HepG2 (cell line): ENCODE measurements at regions not wholly inside any gene's neighbourhood (a gene's known extent, or its start where the extent isn't known, plus 50 kb on each side); places are given as distances from the start of the nearest gene placed in this dataset.

ENCODE experiments used
- ATAC-seq: fragments of 200-7000 bp; cut with Tn5 transposase; 3 replicates; pipeline ENCODE4 v1.9.1; 2020; ENCODE audit warnings: mild to moderate bottlenecking, moderate library complexity
- BruUV-seq: library from RNA; stranded (reverse); fragments of 400-500 nt; replicated peaks from 2 replicates; lab custom pipeline; 2021; lab: Mats Ljungman, UMichigan
- CTCF ChIA-PET: fragments of 300-600 bp; formaldehyde crosslinking; extraction: SDS; loops from one replicate; lab custom pipeline; 2021; ENCODE audit warnings: low total read pairs, inconsistent platforms, low intra/inter-chr PET ratio; lab: Yijun Ruan, JAX
- POLR2A ChIA-PET: fragments of 350-600 bp; sonication (Branson Sonifier 250); formaldehyde crosslinking; loops from one replicate; lab custom pipeline; 2020; ENCODE audit warnings: antibody characterized with exemption, inconsistent platforms; lab: Yijun Ruan, JAX
- DNase-seq: peaks from one replicate; pipeline ENCODE4 v3.0.0-alpha.2; 2015; ENCODE audit warnings: low spot score
- FAIRE-seq: peaks from 3 replicates; lab custom pipeline; 2011; peaks lifted over from hg19 to GRCh38; lab: Jason Lieb, UNC
- H2AFZ ChIP-seq: one replicate; pipeline ENCODE4 v1.6.1; 2011; ENCODE audit warnings: low read length, inconsistent platforms
- H3K27ac ChIP-seq: fragments of 300-600 bp; 3 replicates; pipeline ENCODE4 v1.8.0; 2011; ENCODE audit warnings: mixed run types, mild to moderate bottlenecking, mixed read lengths, low read length, inconsistent platforms; ENCODE audit not compliant: insufficient read depth; ENCODE audit errors: extremely low read length
- H3K27me3 ChIP-seq, 2 experiments: fragments of 200-600 bp in 1 of 2; 2 replicates in 1 of 2; 3 replicates in 1 of 2; pipeline versions ENCODE4 v1.6.0 to v1.8.0; 2011; ENCODE audit warnings: low read length in 2 of 2, mild to moderate bottlenecking in 2 of 2, moderate library complexity in 2 of 2, inconsistent platforms in 1 of 2; ENCODE audit not compliant: insufficient read depth in 2 of 2, control insufficient read depth in 1 of 2
- H3K36me3 ChIP-seq, 2 experiments: fragments of 200-600 bp in 1 of 2; replicated peaks in 1 of 2; 2 replicates in 1 of 2; 3 replicates in 1 of 2; pipeline versions ENCODE4 v1.5.1 to v1.8.0; 2011; ENCODE audit warnings: low read length in 2 of 2, inconsistent platforms in 1 of 2; ENCODE audit not compliant: insufficient read depth in 2 of 2, control insufficient read depth in 1 of 2
- H3K4me1 ChIP-seq: 2 replicates; pipeline ENCODE4 v1.5.1; 2012; ENCODE audit warnings: low read length, inconsistent platforms; ENCODE audit not compliant: insufficient read depth
- H3K4me2 ChIP-seq: 2 replicates; pipeline ENCODE4 v1.6.0; 2011; ENCODE audit warnings: low read depth, low read length, inconsistent platforms
- H3K4me3 ChIP-seq, 3 experiments: fragments of 200-600 bp in 1 of 3; sonication (generic), shearing (Covaris generic) in 1 of 3; replicated peaks in 1 of 3; 2 replicates each; pipeline ENCODE4 v1.5.1; 2011 to 2016; ENCODE audit warnings: low read length in 3 of 3, inconsistent platforms in 2 of 3, low read depth in 2 of 3, mild to moderate bottlenecking in 2 of 3, control low read depth in 1 of 3, mixed read lengths in 1 of 3; ENCODE audit not compliant: insufficient read depth in 1 of 3
- H3K79me2 ChIP-seq: one replicate; pipeline ENCODE4 v1.6.1; 2011; ENCODE audit warnings: low read length, inconsistent platforms; ENCODE audit not compliant: insufficient read depth
- H3K9ac ChIP-seq: 2 replicates; pipeline ENCODE4 v1.6.0; 2011; ENCODE audit warnings: mild to moderate bottlenecking, low read depth, low read length, inconsistent platforms; ENCODE audit not compliant: insufficient read depth
- H3K9me3 ChIP-seq: 2 replicates; pipeline ENCODE4 v1.5.1; 2012; ENCODE audit warnings: mild to moderate bottlenecking, low read length
- H4K20me1 ChIP-seq: 2 replicates; pipeline ENCODE4 v1.6.0; 2011; ENCODE audit warnings: inconsistent platforms, mild to moderate bottlenecking, low read length, moderate library complexity; ENCODE audit not compliant: insufficient read depth
- ARNT ChIP-seq: fragments of 450-650 bp; IDR thresholded peaks from 2 replicates; pipeline ENCODE4 v1.6.1; 2017
- GFI1 ChIP-seq: sonication (generic); formaldehyde crosslinking; IDR thresholded peaks from 2 replicates; pipeline ENCODE4 v1.5.0; 2020; ENCODE audit warnings: missing genetic modification reagents, mild to moderate bottlenecking, borderline replicate concordance
- HES4 ChIP-seq: sonication (generic); formaldehyde crosslinking; IDR thresholded peaks from 2 replicates; pipeline ENCODE4 v1.9.0; 2021; ENCODE audit warnings: mild to moderate bottlenecking, missing genetic modification reagents, borderline replicate concordance
- ZNF256 ChIP-seq: sonication (generic); formaldehyde crosslinking; conservative IDR thresholded peaks from 2 replicates; pipeline ENCODE4 v1.4.0; 2020; ENCODE audit warnings: missing genetic modification reagents
- ZNF382 ChIP-seq: sonication (generic); formaldehyde crosslinking; IDR thresholded peaks from 2 replicates; pipeline ENCODE4 v1.5.0; 2020; ENCODE audit warnings: missing genetic modification reagents, mild to moderate bottlenecking, borderline replicate concordance
- WGBS: methylation state at CpG from one replicate; pipeline ENCODE4 v1.1.6; 2017; ENCODE audit warnings: low lambda C conversion rate; 5-methylcytosine and 5-hydroxymethylcytosine counted together
- in situ Hi-C: cut with HindIII; loops from 2 replicates; pipeline ENCODE4 v1.10.0; 2017; ENCODE audit warnings: low pct_unique_long_range_greater_than_20kb; ENCODE audit not compliant: extremely low pct_ligation_motif_present
- intact Hi-C: fragments of 100-400 bp; cut with micrococcal nuclease; formaldehyde crosslinking; loops from one replicate; pipeline ENCODE4 v1.10.0; 2022; ENCODE audit not compliant: unreplicated experiment

GRCh38 chrX:19198473-19198872, 76.2 kb upstream of the ADGRG2 start:
- ChIA-PET POLR2A (no interaction called here), CTCF (no interaction called here)
- ATAC-seq: no peak
- in situ Hi-C loops: no loop called here
- H3K79me2 ChIP-seq: no peaks in the 10 kb centered on the region
- no peaks in the 10 kb centered on the region for H3K36me3 ChIP-seq
- no peaks in the 10 kb centered on the region for H4K20me1 ChIP-seq
- no peak overlapping the region for H2AFZ ChIP-seq
- 44% methylated on average over 2 of the region's 2 CpGs for WGBS
- no peak for DNase-seq
- H3K9ac ChIP-seq: no peak overlapping the region
- peaks cover 0 to 9% of the 10 kb centered on the region in 2 experiments; a peak in 2 of 5 replicates for H3K27me3 ChIP-seq
- H3K4me3 ChIP-seq: no peak overlapping the region
- TF ChIP-seq HES4 (CRISPR knock-in tag) (no peak), ZNF256 (CRISPR knock-in tag) (no peak), ARNT (no peak)
- intact Hi-C loops: no loop called here
- no TSS peak for BruUV-seq
- H3K27ac ChIP-seq: no peak overlapping the region
- no peaks in the 10 kb centered on the region for H3K4me1 ChIP-seq
- H3K4me2 ChIP-seq: no peak overlapping the region
- FAIRE-seq: no peak
- H3K9me3 ChIP-seq: no peaks in the 10 kb centered on the region

- Histone ChIP-seq H3K9me3 (no peaks in the 10 kb centered on the region), H3K4me2 (no peak overlapping the region), H3K36me3 (no peaks in the 10 kb centered on the region), H2AFZ (no peak overlapping the region), H3K79me2 (no peaks in the 10 kb centered on the region), H3K4me1 (no peaks in the 10 kb centered on the region), H3K9ac (no peak overlapping the region), H4K20me1 (no peaks in the 10 kb centered on the region), H3K27ac (no peak overlapping the region), H3K4me3 (no peak overlapping the region), H3K27me3 (peaks cover 0 to 4% of the 10 kb centered on the region in 2 experiments; a peak in 1 of 5 replicates)
- no peak for DNase-seq
- no peak for FAIRE-seq
- in situ Hi-C loops (no loop called here), intact Hi-C loops (no loop called here)
- no peak for ATAC-seq
- no CpG with 5 or more reads among the region's 1 CpG for WGBS
- no peak for TF ChIP-seq GFI1 (CRISPR knock-in tag)
- no peak for TF ChIP-seq ZNF382
- no TSS peak for BruUV-seq
- CTCF ChIA-PET: no interaction called here
- POLR2A ChIA-PET: no interaction called here
These were observed 79.9 kb upstream of the ADGRG2 start for GRCh38 chrX:19202171-19202570.
